ENCODE measurements at regions not wholly inside any gene's neighbourhood (a gene's known extent, or its start where the extent isn't known, plus 50 kb on each side); places are given as distances from the start of the nearest gene placed in this dataset.

DNA sequence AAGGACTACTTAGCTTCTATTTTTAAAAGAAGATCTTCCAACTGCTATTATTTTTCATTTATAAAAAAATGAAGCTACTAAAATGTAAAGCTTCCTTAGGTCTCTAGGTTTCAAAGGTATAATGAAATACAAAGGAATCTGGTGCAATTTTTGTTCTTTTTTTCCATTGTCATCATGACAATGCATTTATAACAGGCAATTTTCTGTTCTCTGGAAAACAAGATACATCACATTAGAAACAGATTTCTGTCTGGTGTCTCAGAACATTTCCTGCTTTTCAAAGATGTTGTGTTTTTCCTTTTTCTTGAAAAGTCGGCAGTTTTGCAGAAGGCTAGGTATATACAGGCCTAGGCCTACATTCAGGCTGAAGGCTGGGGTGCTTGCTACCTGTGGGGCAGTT lies 63.6 kb upstream of the ATP8A1 start:
- intact Hi-C loops (cut with micrococcal nuclease) = no loop called here
- H3K27me3 ChIP-seq (ENCODE audit: insufficient read depth, low read length) = no peaks in the 10 kb centered on the region
- no peak overlapping the region for H2AFZ ChIP-seq (ENCODE audit: low read depth, low read length, poor library complexity, severe bottlenecking)
- RAD21 ChIA-PET (ENCODE audit: low non-redundant PET in 1 of 2, low total read pairs in 2 of 2, uncharacterized antibody in 2 of 2, unreplicated experiment in 2 of 2) = no interaction called here
- TF ChIP-seq ELF1 (IDR thresholded peaks at IDR 0.05; ENCODE audit: borderline replicate concordance, low read depth) = no peak
- no peak for TF ChIP-seq EZH2 (IDR thresholded peaks at IDR 0.05)
- TF ChIP-seq SP1 (IDR thresholded peaks at IDR 0.05; ENCODE audit: low read depth) = no peak
- no peak for TF ChIP-seq ZNF274 (IDR thresholded peaks at IDR 0.05; ENCODE audit: low read depth, low read length)
- no peak for TF ChIP-seq POLR2A (IDR thresholded peaks at IDR 0.05; ENCODE audit: borderline replicate concordance, extremely low read depth, insufficient read depth, insufficient read length)
- no peak for TF ChIP-seq YY1 (IDR thresholded peaks at IDR 0.05; ENCODE audit: extremely low read depth, insufficient replicate concordance, low read depth, low read length)
- no peak for TF ChIP-seq FOSL1 (IDR thresholded peaks at IDR 0.05; ENCODE audit: low read depth)
- no peak for TF ChIP-seq SIN3A (IDR thresholded peaks at IDR 0.05; ENCODE audit: low read depth)
- TF ChIP-seq POLR2AphosphoS5 (IDR thresholded peaks at IDR 0.05; ENCODE audit: low read depth, low read length) = no peak
- no peak for TF ChIP-seq MAX (IDR thresholded peaks at IDR 0.05)
- no peak for TF ChIP-seq CBX3 (IDR thresholded peaks at IDR 0.05; ENCODE audit: low read depth)
- TF ChIP-seq, protein P1, sequence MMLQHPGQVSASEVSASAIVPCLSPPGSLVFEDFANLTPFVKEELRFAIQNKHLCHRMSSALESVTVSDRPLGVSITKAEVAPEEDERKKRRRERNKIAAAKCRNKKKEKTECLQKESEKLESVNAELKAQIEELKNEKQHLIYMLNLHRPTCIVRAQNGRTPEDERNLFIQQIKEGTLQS (IDR thresholded peaks at IDR 0.05) = no peak
- no peak for TF ChIP-seq EGR1 (IDR thresholded peaks at IDR 0.05; ENCODE audit: low read depth)
- no peak for TF ChIP-seq TCF7L2 (IDR thresholded peaks at IDR 0.05; ENCODE audit: borderline replicate concordance, extremely low read depth, insufficient read depth, insufficient read length)
- no peak for TF ChIP-seq RAD21 (IDR thresholded peaks at IDR 0.05; ENCODE audit: low read depth)
- TF ChIP-seq JUND (IDR thresholded peaks at IDR 0.05) = no peak
- TF ChIP-seq CEBPB (IDR thresholded peaks at IDR 0.05; ENCODE audit: low read depth) = no peak
- TF ChIP-seq EZH2phosphoT487 (IDR thresholded peaks at IDR 0.05; ENCODE audit: borderline replicate concordance) = no peak
- TF ChIP-seq SRF (IDR thresholded peaks at IDR 0.05; ENCODE audit: low read depth) = no peak
- no peak overlapping the region for H3K4me3 ChIP-seq (replicated peaks in 1 of 2; ENCODE audit: low read depth in 1 of 2, low read length in 2 of 2)
- no peaks in the 10 kb centered on the region for H3K9me3 ChIP-seq (ENCODE audit: control insufficient read depth in 1 of 2, insufficient read depth in 1 of 2, low read depth in 1 of 2, low read length in 2 of 2)
- DNase-seq (ENCODE audit: low read depth, low spot score) (no peak), ATAC-seq (no peak)
- H3K4me1 ChIP-seq (ENCODE audit: control insufficient read depth in 1 of 2, insufficient read depth in 2 of 2, low read length in 2 of 2) = no peaks in the 10 kb centered on the region
- H3K9me2 ChIP-seq (ENCODE audit: insufficient read depth) = no peaks in the 10 kb centered on the region
- POLR2A ChIA-PET = no interaction called here
- no peaks in the 10 kb centered on the region for H3K79me2 ChIP-seq (ENCODE audit: insufficient read depth, low read length)
- no peak overlapping the region for H3K27ac ChIP-seq (ENCODE audit: low read depth, low read length)
- H4K20me1 ChIP-seq (ENCODE audit: insufficient read depth) = no peaks in the 10 kb centered on the region
- no TSS peak for BruUV-seq (replicated peaks)
- H3K9ac ChIP-seq (ENCODE audit: low read length) = no peak overlapping the region
- no peaks in the 10 kb centered on the region for H3K36me3 ChIP-seq (ENCODE audit: control insufficient read depth in 1 of 2, insufficient read depth in 2 of 2, low read length in 2 of 2)
- H3K4me2 ChIP-seq (ENCODE audit: low read length) = no peak overlapping the region
- CTCF ChIA-PET = no interaction called here
